Ishikawa (cell line): ENCODE measurements at regions not wholly inside any gene's neighbourhood (a gene's known extent, or its start where the extent isn't known, plus 50 kb on each side); places are given as distances from the start of the nearest gene placed in this dataset.

Source experiments
- CEBPB ChIP-seq: IDR thresholded peaks from 2 replicates; pipeline ENCODE4 v1.6.1; 2012
- CREB1 ChIP-seq: IDR thresholded peaks from 2 replicates; pipeline ENCODE4 v1.6.1; 2012; ENCODE audit warnings: low read depth
- EP300 ChIP-seq: IDR thresholded peaks from 2 replicates; pipeline ENCODE4 v1.6.1; 2012; ENCODE audit warnings: borderline replicate concordance
- MAX ChIP-seq: IDR thresholded peaks from 2 replicates; pipeline ENCODE4 v1.6.1; 2012
- TAF1 ChIP-seq: IDR thresholded peaks from 2 replicates; pipeline ENCODE4 v1.6.1; 2012; ENCODE audit warnings: low read depth, mild to moderate bottlenecking
- YY1 ChIP-seq: IDR thresholded peaks from 2 replicates; pipeline ENCODE4 v1.6.1; 2012; ENCODE audit warnings: low read depth
- TF ChIP-seq, protein P1 (sequence below): IDR thresholded peaks from 2 replicates; pipeline ENCODE4 v1.6.1; 2012; ENCODE audit warnings: low read depth, mild to moderate bottlenecking

DNA sequence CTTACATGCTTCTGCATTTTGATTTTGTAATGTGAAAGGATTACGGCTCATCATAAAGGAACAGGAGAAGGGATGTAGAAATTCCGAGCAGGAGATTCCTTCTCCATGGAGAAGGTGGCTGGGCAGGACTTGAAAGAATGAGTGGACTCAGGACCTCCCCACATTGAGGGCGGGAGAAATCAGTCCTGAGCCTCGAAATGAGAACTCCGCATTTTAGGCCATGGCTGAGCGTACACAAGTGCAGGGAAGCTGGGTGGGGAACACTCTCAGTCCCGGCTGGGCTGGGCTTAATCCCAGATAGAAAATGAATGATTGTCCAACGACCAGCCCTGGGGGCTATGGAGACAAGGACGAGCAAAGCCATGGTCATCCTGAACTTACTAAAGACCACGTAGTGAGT, 402.3 kb upstream of the POU3F1 start:
- TF ChIP-seq TAF1 (no peak), YY1 (no peak), CREB1 (no peak), CEBPB (no peak), EP300 (no peak), MAX (no peak)
- TF ChIP-seq, protein P1, sequence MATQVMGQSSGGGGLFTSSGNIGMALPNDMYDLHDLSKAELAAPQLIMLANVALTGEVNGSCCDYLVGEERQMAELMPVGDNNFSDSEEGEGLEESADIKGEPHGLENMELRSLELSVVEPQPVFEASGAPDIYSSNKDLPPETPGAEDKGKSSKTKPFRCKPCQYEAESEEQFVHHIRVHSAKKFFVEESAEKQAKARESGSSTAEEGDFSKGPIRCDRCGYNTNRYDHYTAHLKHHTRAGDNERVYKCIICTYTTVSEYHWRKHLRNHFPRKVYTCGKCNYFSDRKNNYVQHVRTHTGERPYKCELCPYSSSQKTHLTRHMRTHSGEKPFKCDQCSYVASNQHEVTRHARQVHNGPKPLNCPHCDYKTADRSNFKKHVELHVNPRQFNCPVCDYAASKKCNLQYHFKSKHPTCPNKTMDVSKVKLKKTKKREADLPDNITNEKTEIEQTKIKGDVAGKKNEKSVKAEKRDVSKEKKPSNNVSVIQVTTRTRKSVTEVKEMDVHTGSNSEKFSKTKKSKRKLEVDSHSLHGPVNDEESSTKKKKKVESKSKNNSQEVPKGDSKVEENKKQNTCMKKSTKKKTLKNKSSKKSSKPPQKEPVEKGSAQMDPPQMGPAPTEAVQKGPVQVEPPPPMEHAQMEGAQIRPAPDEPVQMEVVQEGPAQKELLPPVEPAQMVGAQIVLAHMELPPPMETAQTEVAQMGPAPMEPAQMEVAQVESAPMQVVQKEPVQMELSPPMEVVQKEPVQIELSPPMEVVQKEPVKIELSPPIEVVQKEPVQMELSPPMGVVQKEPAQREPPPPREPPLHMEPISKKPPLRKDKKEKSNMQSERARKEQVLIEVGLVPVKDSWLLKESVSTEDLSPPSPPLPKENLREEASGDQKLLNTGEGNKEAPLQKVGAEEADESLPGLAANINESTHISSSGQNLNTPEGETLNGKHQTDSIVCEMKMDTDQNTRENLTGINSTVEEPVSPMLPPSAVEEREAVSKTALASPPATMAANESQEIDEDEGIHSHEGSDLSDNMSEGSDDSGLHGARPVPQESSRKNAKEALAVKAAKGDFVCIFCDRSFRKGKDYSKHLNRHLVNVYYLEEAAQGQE = no peak
